ENCODE measurements at regions not wholly inside any gene's neighbourhood (a gene's known extent, or its start where the extent isn't known, plus 50 kb on each side); places are given as distances from the start of the nearest gene placed in this dataset.

DNA sequence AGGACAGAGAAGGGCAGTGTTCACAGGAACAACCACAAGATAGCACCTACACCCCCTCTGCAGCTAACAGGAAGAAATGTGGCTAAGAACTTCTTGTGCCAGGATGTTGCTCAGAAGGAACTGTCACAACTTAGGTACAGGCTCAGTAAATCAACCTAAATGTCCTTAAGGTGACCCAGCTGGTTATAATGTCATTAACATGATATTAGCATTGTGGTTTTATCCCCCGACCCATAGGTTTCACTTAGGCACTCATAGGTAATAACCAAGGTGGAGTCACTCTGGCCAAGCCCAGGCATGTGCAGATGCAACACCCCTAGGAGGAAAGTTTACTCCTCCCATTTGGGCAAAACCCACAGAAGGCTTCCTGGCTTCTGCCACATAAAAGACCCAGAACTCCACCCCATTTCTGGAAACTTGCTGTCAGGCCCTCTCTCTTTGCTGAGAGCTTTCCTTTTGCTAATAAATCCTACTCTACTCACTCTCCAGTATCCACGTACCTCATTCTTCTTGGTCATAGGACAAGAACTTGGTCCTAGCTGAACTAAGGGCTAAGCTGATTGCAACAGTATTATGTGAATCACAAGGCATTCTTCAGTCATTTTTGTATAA, 951.3 kb downstream of the SLITRK5 start:
- H3K9ac ChIP-seq (ENCODE audit: low read depth, low read length) = no peak overlapping the region
- H3K9me3 ChIP-seq (ENCODE audit: control insufficient read depth, insufficient read depth, low read length) = no peaks in the 10 kb centered on the region
- no peaks in the 10 kb centered on the region for H3K4me1 ChIP-seq (ENCODE audit: control insufficient read depth, insufficient read depth, low read length)
- H3K4me3 ChIP-seq (ENCODE audit: low read depth, low read length) = no peak overlapping the region
- no peaks in the 10 kb centered on the region for H3K27me3 ChIP-seq (ENCODE audit: control insufficient read depth, insufficient read depth, low read length)
- no peaks in the 10 kb centered on the region for H3K36me3 ChIP-seq (ENCODE audit: control insufficient read depth, insufficient read depth, low read length)

DNA sequence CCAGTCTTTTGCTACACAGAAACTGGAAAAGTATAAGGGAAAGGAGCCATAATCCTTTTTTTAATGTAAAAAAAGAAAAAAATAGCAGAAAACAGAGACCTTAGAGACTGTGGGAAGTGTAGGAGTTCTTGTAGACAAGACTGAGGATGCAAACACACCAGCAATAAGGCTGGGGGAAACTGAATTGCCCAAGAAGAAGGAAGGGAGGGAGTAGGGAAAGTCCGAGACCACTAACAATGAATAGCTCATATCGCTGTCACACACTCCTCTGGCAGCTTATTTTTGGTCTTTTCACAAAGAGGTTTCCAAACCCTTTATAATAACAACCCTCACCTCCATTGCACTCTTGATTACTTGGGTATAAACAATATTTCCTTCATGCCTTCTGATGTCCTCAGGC, 952.0 kb downstream of the SLITRK5 start:
- Histone ChIP-seq H3K4me3 (ENCODE audit: low read depth, low read length) (no peak overlapping the region), H3K27me3 (ENCODE audit: control insufficient read depth, insufficient read depth, low read length) (no peaks in the 10 kb centered on the region), H3K9me3 (ENCODE audit: control insufficient read depth, insufficient read depth, low read length) (no peaks in the 10 kb centered on the region), H3K4me1 (ENCODE audit: control insufficient read depth, insufficient read depth, low read length) (no peaks in the 10 kb centered on the region), H3K36me3 (ENCODE audit: control insufficient read depth, insufficient read depth, low read length) (no peaks in the 10 kb centered on the region), H3K9ac (ENCODE audit: low read depth, low read length) (no peak overlapping the region)

DNA sequence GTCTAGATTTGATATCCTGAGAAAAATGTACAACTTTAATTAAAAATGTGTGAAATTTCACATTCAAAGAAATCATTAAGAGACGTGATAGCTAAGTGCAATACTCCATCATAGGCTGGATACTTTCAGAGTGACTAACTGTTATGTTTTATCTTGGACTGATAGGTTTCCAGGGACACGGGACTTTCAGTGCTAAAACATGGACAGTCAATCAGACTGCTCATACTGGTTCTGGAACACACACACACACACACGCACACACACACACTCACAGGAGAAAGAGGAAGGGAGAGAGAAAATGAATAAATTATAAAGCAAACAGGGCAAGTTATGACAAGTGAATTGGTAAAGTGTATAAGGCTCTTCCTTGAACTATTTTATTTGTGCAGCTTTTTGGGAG, 955.9 kb downstream of the SLITRK5 start:
- Histone ChIP-seq H3K4me1 (ENCODE audit: control insufficient read depth, insufficient read depth, low read length) (no peaks in the 10 kb centered on the region), H3K36me3 (ENCODE audit: control insufficient read depth, insufficient read depth, low read length) (no peaks in the 10 kb centered on the region), H3K9me3 (ENCODE audit: control insufficient read depth, insufficient read depth, low read length) (no peaks in the 10 kb centered on the region), H3K9ac (ENCODE audit: low read depth, low read length) (no peak overlapping the region), H3K4me3 (ENCODE audit: low read depth, low read length) (no peak overlapping the region), H3K27me3 (ENCODE audit: control insufficient read depth, insufficient read depth, low read length) (no peaks in the 10 kb centered on the region)

DNA sequence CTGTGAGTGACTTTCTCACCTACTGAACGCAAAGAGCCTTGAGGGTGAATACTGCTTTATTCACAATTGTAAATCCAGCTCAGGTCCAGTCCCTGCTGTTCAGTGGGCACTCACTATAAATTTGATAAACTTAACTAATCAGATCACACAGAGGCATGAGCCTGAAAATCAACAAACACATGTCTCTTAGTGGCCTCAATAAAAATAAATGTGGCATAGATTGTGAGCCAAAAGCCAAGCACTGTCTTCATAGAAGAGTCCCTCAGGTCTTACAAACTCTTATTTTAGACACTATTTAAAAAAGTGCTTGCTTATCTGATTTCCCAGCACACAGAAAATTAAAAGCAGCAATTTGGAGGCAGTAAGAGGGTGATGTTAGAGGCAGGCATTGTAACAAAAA, 957.7 kb downstream of the SLITRK5 start:
- H3K27me3 ChIP-seq (ENCODE audit: control insufficient read depth, insufficient read depth, low read length) = no peaks in the 10 kb centered on the region
- H3K4me1 ChIP-seq (ENCODE audit: control insufficient read depth, insufficient read depth, low read length) = no peaks in the 10 kb centered on the region
- H3K36me3 ChIP-seq (ENCODE audit: control insufficient read depth, insufficient read depth, low read length) = no peaks in the 10 kb centered on the region

DNA sequence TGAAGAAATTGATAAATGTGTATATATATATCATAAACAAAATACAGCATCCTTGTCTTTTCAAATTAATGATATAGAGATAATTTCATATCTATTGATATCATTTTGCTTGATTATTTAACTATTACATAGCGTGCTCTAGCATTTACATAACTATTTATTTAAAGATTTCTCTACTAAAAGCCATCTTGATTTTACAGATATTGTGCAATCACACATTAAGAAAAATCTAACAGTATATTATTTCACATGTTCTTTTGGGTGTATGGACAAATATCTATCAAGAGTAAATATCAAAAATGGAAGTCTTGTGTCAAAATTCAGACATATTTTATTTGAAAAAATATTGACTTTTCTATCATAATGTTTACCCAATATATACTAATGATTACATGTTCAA, 966.8 kb downstream of the SLITRK5 start:
- H3K36me3 ChIP-seq (ENCODE audit: control insufficient read depth, insufficient read depth, low read length) = no peaks in the 10 kb centered on the region
- H3K9ac ChIP-seq (ENCODE audit: low read depth, low read length) = no peak overlapping the region
- no peaks in the 10 kb centered on the region for H3K9me3 ChIP-seq (ENCODE audit: control insufficient read depth, insufficient read depth, low read length)
- no peaks in the 10 kb centered on the region for H3K27me3 ChIP-seq (ENCODE audit: control insufficient read depth, insufficient read depth, low read length)
- no peaks in the 10 kb centered on the region for H3K4me1 ChIP-seq (ENCODE audit: control insufficient read depth, insufficient read depth, low read length)
- no peak overlapping the region for H3K4me3 ChIP-seq (ENCODE audit: low read depth, low read length)

More for the DNA sequence above, 957.7 kb downstream of the SLITRK5 start:
- no peak overlapping the region for H3K9ac ChIP-seq (ENCODE audit: low read depth, low read length)
- no peak overlapping the region for H3K4me3 ChIP-seq (ENCODE audit: low read depth, low read length)
- H3K9me3 ChIP-seq (ENCODE audit: control insufficient read depth, insufficient read depth, low read length) = no peaks in the 10 kb centered on the region

DNA sequence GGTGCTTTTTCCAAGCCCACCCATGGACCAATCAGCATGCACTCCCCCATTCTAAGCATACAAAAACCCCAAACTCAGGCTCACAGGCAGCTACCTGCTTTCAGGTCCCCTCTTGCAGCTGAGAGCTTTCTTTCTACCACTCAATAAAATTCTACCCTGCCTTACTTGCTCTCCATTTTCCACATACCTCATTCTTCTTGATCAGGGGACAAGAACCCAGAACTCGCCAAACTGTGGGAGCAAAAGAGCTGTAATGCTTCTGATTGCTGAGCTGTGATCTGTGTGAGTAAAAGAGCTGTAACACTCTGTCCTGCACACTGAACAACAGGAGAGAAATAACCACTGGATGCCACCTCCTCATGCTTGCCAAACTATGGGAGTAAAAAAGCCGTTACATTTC, 972.1 kb downstream of the SLITRK5 start:
- no peak overlapping the region for H3K9ac ChIP-seq (ENCODE audit: low read depth, low read length)
- no peaks in the 10 kb centered on the region for H3K36me3 ChIP-seq (ENCODE audit: control insufficient read depth, insufficient read depth, low read length)
- H3K4me1 ChIP-seq (ENCODE audit: control insufficient read depth, insufficient read depth, low read length) = no peaks in the 10 kb centered on the region
- peaks cover 5% of the 10 kb centered on the region for H3K9me3 ChIP-seq (ENCODE audit: control insufficient read depth, insufficient read depth, low read length)
- H3K4me3 ChIP-seq (ENCODE audit: low read depth, low read length) = no peak overlapping the region
- no peaks in the 10 kb centered on the region for H3K27me3 ChIP-seq (ENCODE audit: control insufficient read depth, insufficient read depth, low read length)

DNA sequence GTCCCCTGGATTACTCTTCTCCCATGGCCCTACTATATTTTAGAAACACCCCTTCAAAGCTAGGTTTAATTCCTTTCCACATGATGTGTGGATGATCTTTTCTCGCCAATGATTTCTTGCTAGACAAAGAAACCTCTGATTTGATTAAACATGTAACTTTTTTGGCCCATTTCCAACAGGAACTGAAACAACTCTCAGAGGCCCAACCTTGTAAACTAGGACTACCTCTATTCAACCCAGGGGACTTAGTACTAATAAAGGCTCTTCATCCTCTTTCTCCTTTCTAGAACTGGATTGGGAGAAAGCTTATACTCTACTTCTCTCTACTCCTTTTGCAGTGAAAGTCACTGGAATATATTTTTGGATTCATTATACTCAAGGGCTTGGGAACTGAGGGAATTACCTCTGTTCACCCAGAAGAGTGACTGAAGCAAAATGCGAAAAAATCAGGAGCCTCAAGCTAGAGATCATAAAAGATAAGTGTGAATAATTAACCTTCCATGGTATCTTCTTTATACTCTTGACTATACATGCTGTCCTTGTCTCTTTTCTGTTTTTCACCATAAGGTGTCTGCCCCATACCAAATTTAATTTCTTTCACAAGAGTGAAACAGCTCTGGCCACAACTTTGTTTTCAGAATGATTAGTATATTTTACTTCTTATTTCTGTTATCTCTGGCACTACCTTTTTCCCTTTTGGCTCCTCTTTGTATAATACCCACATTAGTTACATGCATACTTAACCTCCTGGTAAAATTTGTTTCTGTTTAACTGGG, 977.6 kb downstream of the SLITRK5 start:
- Histone ChIP-seq H3K9me3 (ENCODE audit: control insufficient read depth, insufficient read depth, low read length) (peaks cover 5% of the 10 kb centered on the region), H3K27me3 (ENCODE audit: control insufficient read depth, insufficient read depth, low read length) (no peaks in the 10 kb centered on the region), H3K4me1 (ENCODE audit: control insufficient read depth, insufficient read depth, low read length) (no peaks in the 10 kb centered on the region), H3K9ac (ENCODE audit: low read depth, low read length) (no peak overlapping the region), H3K36me3 (ENCODE audit: control insufficient read depth, insufficient read depth, low read length) (no peaks in the 10 kb centered on the region), H3K4me3 (ENCODE audit: low read depth, low read length) (no peak overlapping the region)

DNA sequence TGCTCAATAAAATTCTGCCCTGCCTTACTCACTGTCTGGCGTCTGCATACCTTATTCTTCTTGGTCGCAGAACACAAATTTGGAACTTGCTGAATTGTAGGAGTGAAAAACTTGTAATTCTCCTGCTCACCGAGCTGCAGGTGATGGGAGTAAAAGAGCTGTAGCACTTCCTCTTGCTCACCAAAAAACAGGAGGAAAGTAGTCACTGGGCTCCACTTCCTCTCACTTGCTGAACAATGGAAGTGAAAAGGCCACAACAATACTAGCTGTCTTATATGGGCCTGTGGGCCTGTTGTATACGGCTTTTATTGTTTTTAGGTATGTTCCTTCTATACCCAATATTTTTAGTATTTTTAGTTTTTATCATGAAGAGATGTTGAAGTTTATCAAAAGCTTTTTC, 978.7 kb downstream of the SLITRK5 start:
- Histone ChIP-seq H3K4me3 (ENCODE audit: low read depth, low read length) (no peak overlapping the region), H3K36me3 (ENCODE audit: control insufficient read depth, insufficient read depth, low read length) (no peaks in the 10 kb centered on the region), H3K9ac (ENCODE audit: low read depth, low read length) (no peak overlapping the region), H3K27me3 (ENCODE audit: control insufficient read depth, insufficient read depth, low read length) (no peaks in the 10 kb centered on the region), H3K4me1 (ENCODE audit: control insufficient read depth, insufficient read depth, low read length) (no peaks in the 10 kb centered on the region), H3K9me3 (ENCODE audit: control insufficient read depth, insufficient read depth, low read length) (no peaks in the 10 kb centered on the region)

DNA sequence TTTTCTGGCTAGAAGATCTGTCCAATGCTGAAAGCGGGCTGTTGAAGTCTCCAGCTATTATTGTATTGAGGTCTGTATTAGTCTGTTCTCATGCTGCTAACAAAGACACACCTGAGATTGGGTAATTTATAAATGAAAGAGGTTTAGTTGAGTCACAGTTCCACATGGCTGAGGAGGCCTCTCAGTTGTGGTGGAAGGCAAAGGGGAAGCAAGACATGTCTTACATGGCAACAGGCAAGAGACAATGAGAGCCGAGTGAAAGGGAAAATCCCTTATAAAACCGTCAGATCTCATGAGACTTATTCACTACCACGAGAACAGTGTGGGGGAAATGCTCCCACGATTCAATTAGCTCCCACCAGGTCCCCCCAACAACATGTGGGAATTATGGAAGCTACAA, 980.4 kb downstream of the SLITRK5 start:
- Histone ChIP-seq H3K27me3 (ENCODE audit: control insufficient read depth, insufficient read depth, low read length) (no peaks in the 10 kb centered on the region), H3K36me3 (ENCODE audit: control insufficient read depth, insufficient read depth, low read length) (no peaks in the 10 kb centered on the region), H3K4me1 (ENCODE audit: control insufficient read depth, insufficient read depth, low read length) (no peaks in the 10 kb centered on the region), H3K4me3 (ENCODE audit: low read depth, low read length) (no peak overlapping the region), H3K9me3 (ENCODE audit: control insufficient read depth, insufficient read depth, low read length) (no peaks in the 10 kb centered on the region), H3K9ac (ENCODE audit: low read depth, low read length) (no peak overlapping the region)

DNA sequence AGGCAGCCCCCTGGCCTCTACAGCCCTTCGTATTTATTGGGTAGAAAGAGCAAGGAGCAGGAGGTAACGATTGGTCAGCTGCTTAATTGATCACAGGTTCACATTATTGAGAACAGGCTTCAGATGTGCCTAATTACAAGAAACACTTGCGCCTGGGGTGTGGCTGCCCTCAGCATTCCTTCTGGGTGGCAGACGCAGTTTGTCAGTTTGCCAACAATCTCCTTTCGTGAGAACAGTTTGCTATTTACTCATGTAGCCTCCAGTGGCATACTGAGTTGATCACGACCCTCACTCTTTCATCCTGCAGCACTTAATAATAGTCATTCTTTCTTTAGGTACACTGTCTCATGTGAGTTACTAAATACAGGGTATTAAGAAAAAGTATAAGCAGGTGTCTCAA, 985.6 kb downstream of the SLITRK5 start:
- H3K4me3 ChIP-seq (ENCODE audit: low read depth, low read length) = no peak overlapping the region
- H3K9ac ChIP-seq (ENCODE audit: low read depth, low read length) = no peak overlapping the region
- H3K36me3 ChIP-seq (ENCODE audit: control insufficient read depth, insufficient read depth, low read length) = no peaks in the 10 kb centered on the region
- no peaks in the 10 kb centered on the region for H3K9me3 ChIP-seq (ENCODE audit: control insufficient read depth, insufficient read depth, low read length)
- H3K4me1 ChIP-seq (ENCODE audit: control insufficient read depth, insufficient read depth, low read length) = no peaks in the 10 kb centered on the region
- no peaks in the 10 kb centered on the region for H3K27me3 ChIP-seq (ENCODE audit: control insufficient read depth, insufficient read depth, low read length)

DNA sequence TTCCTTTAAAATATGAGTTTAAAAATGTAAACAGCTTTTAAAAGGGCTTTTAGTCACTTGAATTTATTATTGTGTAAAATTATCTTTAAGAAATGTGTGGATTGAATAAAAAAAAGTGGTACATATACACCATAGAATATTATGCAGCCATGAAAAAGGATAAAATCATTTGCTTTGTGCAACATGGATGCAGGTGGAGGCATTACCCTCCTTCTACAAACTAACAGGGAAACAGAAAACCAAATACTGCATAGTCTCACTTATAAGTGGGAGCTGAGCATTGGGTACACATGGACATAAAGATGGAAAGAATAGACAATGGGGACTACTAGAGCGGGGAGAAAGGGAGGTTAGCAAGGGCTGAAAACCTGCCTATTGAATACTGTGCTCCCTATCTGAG, 999.3 kb downstream of the SLITRK5 start:
- no peaks in the 10 kb centered on the region for H3K4me1 ChIP-seq (ENCODE audit: control insufficient read depth, insufficient read depth, low read length)
- no peak overlapping the region for H3K4me3 ChIP-seq (ENCODE audit: low read depth, low read length)
- no peaks in the 10 kb centered on the region for H3K36me3 ChIP-seq (ENCODE audit: control insufficient read depth, insufficient read depth, low read length)
- no peak overlapping the region for H3K9ac ChIP-seq (ENCODE audit: low read depth, low read length)
- no peaks in the 10 kb centered on the region for H3K9me3 ChIP-seq (ENCODE audit: control insufficient read depth, insufficient read depth, low read length)
- H3K27me3 ChIP-seq (ENCODE audit: control insufficient read depth, insufficient read depth, low read length) = no peaks in the 10 kb centered on the region

DNA sequence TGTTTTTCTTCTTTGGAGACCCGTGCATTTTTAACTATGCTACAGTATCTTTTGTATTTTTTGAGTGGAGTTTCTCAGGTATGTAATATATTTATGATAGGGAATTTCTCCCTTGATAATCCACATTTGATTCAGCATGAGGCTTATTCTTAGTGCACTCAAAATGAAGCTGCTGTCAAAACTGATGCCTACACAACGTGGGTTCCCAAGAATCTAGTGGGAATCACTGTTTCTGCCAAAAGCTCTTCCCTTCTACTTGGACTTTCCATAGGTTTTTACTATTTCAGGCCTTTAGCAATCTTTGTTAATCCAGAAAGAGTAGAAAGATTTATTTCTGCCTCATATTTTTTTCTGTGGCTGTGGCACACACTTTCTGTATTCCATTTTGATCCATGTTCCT, 1003.7 kb downstream of the SLITRK5 start:
- Histone ChIP-seq H3K9ac (ENCODE audit: low read depth, low read length) (no peak overlapping the region), H3K4me1 (ENCODE audit: control insufficient read depth, insufficient read depth, low read length) (no peaks in the 10 kb centered on the region), H3K36me3 (ENCODE audit: control insufficient read depth, insufficient read depth, low read length) (no peaks in the 10 kb centered on the region), H3K4me3 (ENCODE audit: low read depth, low read length) (no peak overlapping the region), H3K27me3 (ENCODE audit: control insufficient read depth, insufficient read depth, low read length) (no peaks in the 10 kb centered on the region), H3K9me3 (ENCODE audit: control insufficient read depth, insufficient read depth, low read length) (no peaks in the 10 kb centered on the region)
